Erythroblast (primary cell): ENCODE measurements at regions not wholly inside any gene's neighbourhood (a gene's known extent, or its start where the extent isn't known, plus 50 kb on each side); places are given as distances from the start of the nearest gene placed in this dataset.

Experiments
- DNase-seq, 2 experiments: peaks; one replicate each; lab custom pipeline; 2025; lab: John Stamatoyannopoulos, UW
- GATA1 ChIP-seq: IDR thresholded peaks from 2 replicates; pipeline ENCODE4 v1.6.1; 2011; ENCODE audit warnings: low read depth, mild to moderate bottlenecking, control low read depth, low read length, moderate library complexity
- POLR2A ChIP-seq: IDR thresholded peaks from 2 replicates; pipeline ENCODE4 v1.6.1; 2011; ENCODE audit warnings: mild to moderate bottlenecking, low read length

- no peak for TF ChIP-seq POLR2A
- no peak for TF ChIP-seq GATA1
- DNase-seq: no peak
These were observed 247.4 kb upstream of the RBMS3 start for GRCh38 chr3:29033511-29033910.

DNA sequence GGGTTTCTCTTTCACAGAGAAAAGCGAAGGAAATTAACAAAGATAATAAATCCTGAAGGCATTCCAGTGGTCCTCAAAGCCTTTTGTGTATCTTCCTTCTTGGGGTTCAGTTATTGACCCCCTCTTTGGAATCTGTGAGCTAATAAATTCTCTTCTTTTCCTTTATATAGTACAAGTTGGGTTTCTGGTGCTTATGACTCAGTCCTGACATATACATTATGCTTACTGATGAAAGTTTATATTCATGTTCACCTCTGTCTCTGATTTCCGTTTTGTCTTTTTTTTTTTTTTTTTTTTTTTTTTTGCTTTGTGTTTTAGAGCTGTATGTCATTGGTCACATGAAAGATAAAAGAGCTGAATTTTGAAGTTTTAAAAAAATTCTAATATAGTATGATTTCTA is 230.7 kb upstream of the RBMS3 start:
- TF ChIP-seq POLR2A (no peak), GATA1 (no peak)
- DNase-seq: no peak

- no peak for TF ChIP-seq POLR2A
- TF ChIP-seq GATA1: no peak
- DNase-seq: no peak
These were observed 223.5 kb upstream of the RBMS3 start for GRCh38 chr3:29057326-29057725.

- TF ChIP-seq POLR2A: no peak
- no peak for TF ChIP-seq GATA1
- no peak for DNase-seq
These were observed 216.8 kb upstream of the RBMS3 start for GRCh38 chr3:29064085-29064484.

DNA sequence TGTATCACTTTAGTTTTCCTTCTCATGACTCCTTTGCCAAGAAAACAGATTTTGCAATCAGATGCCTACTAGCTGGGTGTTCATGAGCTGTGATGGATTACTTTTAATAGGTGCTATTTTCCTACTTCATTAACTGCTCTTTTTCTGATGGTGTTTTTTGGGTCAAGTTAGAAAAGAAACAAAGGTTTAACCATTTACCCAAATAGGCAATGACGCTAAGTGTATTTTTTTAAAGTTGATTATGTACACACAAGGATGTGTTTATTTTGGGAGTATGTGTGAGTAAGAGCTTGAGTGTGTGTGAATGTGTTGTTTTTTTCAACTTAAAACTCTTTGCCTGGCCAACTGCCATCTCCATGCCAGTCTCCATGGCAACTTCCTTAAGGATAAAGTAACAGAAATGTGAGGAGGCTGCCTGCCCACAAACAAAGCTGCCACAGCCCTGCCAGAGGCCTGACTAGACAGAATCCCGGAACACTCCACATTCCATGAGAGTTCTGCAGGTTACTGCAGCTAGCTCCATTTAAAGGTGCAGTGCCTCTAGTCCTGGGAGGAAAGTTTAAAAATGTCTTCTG is 215.6 kb upstream of the RBMS3 start:
- TF ChIP-seq GATA1 (no peak), POLR2A (no peak)
- DNase-seq: no peak

- DNase-seq: no peak
- TF ChIP-seq GATA1 (no peak), POLR2A (no peak)
These were observed 213.9 kb upstream of the RBMS3 start for GRCh38 chr3:29067007-29067406.

- DNase-seq: no peak
- no peak for TF ChIP-seq POLR2A
- TF ChIP-seq GATA1: no peak
These were observed 209.8 kb upstream of the RBMS3 start for GRCh38 chr3:29070959-29071634.

DNA sequence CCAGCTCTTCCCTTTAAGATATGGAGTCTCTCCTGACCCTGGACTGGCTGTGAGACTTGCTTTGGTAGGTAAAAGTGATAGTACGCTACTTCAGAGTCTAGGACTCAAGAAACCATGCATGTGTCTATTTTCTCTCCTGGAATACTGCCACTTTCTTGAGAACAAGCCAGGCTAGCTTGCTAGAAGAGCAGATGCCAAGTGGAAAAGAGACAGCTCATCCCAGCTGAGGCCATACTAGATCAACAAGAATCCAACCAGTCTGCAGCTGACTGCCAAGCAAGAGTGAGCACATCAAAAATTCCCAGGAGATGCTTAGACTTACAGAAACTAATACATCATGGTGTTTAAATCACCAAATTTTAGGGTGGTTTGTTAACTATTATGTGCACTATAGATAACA is 208.3 kb upstream of the RBMS3 start:
- no peak for DNase-seq
- TF ChIP-seq GATA1 (no peak), POLR2A (no peak)

GRCh38 chr3:29077356-29077755 is 203.5 kb upstream of the RBMS3 start:
- TF ChIP-seq POLR2A (no peak), GATA1 (no peak)
- DNase-seq: no peak

- no peak for DNase-seq
- no peak for TF ChIP-seq GATA1
- TF ChIP-seq POLR2A: no peak
These were observed 201.5 kb upstream of the RBMS3 start for GRCh38 chr3:29079358-29079757.

DNA sequence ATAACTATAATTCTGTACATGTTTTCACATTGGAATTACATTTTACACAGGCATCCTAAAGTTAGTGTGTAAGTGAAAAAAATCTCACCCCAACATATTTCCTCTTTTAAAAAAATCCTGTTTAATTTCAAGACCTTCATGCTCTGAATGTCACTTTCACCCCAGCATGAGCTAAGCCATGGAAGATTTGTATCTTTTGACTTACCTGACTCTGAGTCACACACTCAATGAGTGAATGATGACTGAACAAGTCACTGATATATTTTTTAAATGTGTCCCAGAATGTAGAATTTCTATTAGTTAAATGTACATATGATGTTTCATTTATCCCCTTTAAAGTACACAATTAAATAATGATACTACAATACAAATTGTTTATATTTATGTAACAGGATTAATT is 199.9 kb upstream of the RBMS3 start:
- no peak for TF ChIP-seq POLR2A
- no peak for TF ChIP-seq GATA1
- DNase-seq: no peak

DNA sequence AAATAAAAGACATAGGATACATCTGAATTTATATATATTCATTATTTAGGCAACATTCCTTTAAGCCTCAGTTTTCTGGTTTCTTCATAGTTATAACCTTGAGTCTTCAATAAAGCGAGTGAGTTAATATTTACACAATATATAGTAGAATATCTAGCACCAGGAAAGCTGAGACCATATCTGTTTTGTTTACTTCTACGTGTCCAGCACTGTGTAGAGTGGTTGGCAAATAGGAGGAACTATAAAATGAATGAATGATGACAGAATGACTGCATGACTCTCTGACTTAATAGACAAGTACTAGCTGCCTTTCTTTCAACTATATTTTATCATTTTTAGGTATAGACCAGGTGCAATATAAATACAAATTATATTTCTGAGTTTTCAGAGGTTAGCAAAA is 197.8 kb upstream of the RBMS3 start:
- DNase-seq: no peak
- no peak for TF ChIP-seq POLR2A
- no peak for TF ChIP-seq GATA1

DNA sequence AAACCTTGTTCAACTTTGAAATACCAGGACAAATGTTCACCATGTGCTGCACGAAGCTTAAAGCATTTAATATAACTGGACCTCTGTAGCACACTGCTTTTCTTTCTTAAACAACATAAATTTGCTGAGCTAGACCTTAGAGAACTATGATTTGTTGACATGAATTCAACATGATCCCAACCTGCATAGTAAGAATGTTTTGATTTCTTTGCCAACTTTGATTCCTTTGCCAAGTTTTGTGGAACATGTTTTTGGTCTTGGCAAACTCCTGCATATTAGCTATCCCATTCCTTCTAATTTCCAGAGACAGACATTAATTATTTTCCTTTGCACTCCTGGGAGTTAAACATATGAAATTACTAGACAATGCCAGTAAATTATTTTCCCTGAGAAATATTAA is 197.2 kb upstream of the RBMS3 start:
- no peak for DNase-seq
- no peak for TF ChIP-seq POLR2A
- no peak for TF ChIP-seq GATA1

DNA sequence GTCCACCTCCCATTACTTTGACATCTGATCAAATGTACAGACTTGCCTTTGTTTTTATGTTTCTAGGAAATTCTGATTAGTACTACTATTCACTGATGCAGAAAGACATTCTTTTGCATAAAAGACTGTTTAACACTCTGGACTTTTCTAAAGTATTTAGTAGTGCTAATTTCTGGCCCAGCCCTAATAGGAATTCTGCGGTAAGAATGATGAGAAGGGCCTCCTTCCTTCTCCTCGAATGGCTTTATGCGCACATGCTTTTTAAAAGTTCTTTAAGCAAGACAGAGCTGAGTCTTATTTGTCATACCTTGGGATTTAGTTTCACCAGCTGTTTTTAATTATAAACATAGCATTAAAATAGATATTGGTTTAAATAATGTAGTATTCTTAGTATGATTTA is 192.3 kb upstream of the RBMS3 start:
- DNase-seq: no peak
- no peak for TF ChIP-seq POLR2A
- TF ChIP-seq GATA1: no peak
